ENCODE measurements at regions not wholly inside any gene's neighbourhood (a gene's known extent, or its start where the extent isn't known, plus 50 kb on each side); places are given as distances from the start of the nearest gene placed in this dataset.

GRCh38 chr1:98437540-98437939 lies 224.0 kb upstream of the SNX7 start:
- Histone ChIP-seq H3K36me3 (ENCODE audit: control insufficient read depth, insufficient read depth, low read length) (no peaks in the 10 kb centered on the region), H3K4me3 (ENCODE audit: low read depth, low read length) (no peak overlapping the region), H3K27me3 (ENCODE audit: control insufficient read depth, insufficient read depth, low read length) (no peaks in the 10 kb centered on the region)
- ChIA-PET POLR2A (no interaction called here), CTCF (no interaction called here)
- DNase-seq (ENCODE audit: low read depth) = no peak
- TF ChIP-seq, protein P1, sequence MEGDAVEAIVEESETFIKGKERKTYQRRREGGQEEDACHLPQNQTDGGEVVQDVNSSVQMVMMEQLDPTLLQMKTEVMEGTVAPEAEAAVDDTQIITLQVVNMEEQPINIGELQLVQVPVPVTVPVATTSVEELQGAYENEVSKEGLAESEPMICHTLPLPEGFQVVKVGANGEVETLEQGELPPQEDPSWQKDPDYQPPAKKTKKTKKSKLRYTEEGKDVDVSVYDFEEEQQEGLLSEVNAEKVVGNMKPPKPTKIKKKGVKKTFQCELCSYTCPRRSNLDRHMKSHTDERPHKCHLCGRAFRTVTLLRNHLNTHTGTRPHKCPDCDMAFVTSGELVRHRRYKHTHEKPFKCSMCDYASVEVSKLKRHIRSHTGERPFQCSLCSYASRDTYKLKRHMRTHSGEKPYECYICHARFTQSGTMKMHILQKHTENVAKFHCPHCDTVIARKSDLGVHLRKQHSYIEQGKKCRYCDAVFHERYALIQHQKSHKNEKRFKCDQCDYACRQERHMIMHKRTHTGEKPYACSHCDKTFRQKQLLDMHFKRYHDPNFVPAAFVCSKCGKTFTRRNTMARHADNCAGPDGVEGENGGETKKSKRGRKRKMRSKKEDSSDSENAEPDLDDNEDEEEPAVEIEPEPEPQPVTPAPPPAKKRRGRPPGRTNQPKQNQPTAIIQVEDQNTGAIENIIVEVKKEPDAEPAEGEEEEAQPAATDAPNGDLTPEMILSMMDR (IDR thresholded peaks at IDR 0.05; ENCODE audit: insufficient read depth, low read depth, low read length) = no peak

GRCh38 chr1:98437011-98437410 lies 224.5 kb upstream of the SNX7 start:
- H3K36me3 ChIP-seq (ENCODE audit: control insufficient read depth, insufficient read depth, low read length) = no peaks in the 10 kb centered on the region
- POLR2A ChIA-PET = no interaction called here
- TF ChIP-seq, protein P1 (IDR thresholded peaks at IDR 0.05; ENCODE audit: insufficient read depth, low read depth, low read length) = no peak
- H3K27me3 ChIP-seq (ENCODE audit: control insufficient read depth, insufficient read depth, low read length) = no peaks in the 10 kb centered on the region
- CTCF ChIA-PET = no interaction called here
- no peak for DNase-seq (ENCODE audit: low read depth)
- H3K4me3 ChIP-seq (ENCODE audit: low read depth, low read length) = no peak overlapping the region

DNA sequence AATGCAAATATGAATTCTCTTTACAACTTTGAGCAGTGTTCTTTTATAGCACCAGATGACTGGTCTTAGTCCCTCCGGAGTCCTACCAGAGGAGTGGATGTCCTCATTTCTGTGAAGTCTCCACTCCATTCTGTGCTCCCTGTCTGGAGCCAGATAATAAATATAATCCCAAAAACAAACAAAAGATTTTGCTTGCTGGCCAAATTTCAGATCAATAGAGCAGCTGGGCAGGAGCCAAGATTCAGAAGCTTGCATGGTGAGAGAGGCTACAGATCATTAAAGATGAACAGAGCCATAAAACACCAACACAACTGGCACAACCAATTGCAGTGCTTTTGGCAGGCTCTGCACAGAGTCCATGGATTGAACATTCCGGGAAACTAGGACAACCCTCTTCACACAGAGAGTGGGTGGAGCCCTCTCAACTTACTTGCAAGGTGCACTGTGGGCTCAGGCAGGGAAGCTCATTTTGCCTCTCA lies 231.5 kb upstream of the SNX7 start:
- CTCF ChIA-PET = no interaction called here
- no peaks in the 10 kb centered on the region for H3K27me3 ChIP-seq (ENCODE audit: control insufficient read depth, insufficient read depth, low read length)
- TF ChIP-seq, protein P1 (IDR thresholded peaks at IDR 0.05; ENCODE audit: insufficient read depth, low read depth, low read length) = no peak
- no peak for DNase-seq (ENCODE audit: low read depth)
- no peak overlapping the region for H3K4me3 ChIP-seq (ENCODE audit: low read depth, low read length)
- H3K36me3 ChIP-seq (ENCODE audit: control insufficient read depth, insufficient read depth, low read length) = no peaks in the 10 kb centered on the region
- POLR2A ChIA-PET = no interaction called here

DNA sequence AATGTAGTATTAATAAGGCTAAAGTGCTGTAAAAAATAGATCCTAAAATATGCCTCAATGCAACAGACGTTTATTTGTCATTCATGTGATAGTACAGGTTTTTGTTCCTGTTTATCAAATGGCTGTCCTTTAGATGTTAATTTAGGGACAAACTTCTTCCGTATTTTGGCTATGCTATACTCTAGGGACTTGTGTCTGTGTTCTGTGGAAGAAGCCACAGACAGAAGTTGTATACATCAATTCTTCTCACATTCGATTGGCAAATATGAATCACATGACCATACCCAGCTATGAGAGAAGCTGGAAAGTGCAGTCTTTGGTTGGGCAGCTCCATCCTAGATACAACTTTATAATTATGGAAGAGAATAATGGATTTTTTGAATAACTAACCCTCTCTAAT lies 232.7 kb upstream of the SNX7 start:
- no peak overlapping the region for H3K4me3 ChIP-seq (ENCODE audit: low read depth, low read length)
- ChIA-PET CTCF (no interaction called here), POLR2A (no interaction called here)
- TF ChIP-seq, protein P1 (IDR thresholded peaks at IDR 0.05; ENCODE audit: insufficient read depth, low read depth, low read length) = no peak
- H3K27me3 ChIP-seq (ENCODE audit: control insufficient read depth, insufficient read depth, low read length) = no peaks in the 10 kb centered on the region
- no peaks in the 10 kb centered on the region for H3K36me3 ChIP-seq (ENCODE audit: control insufficient read depth, insufficient read depth, low read length)
- no peak for DNase-seq (ENCODE audit: low read depth)

GRCh38 chr1:98427664-98428063 lies 233.9 kb upstream of the SNX7 start:
- CTCF ChIA-PET = no interaction called here
- H3K36me3 ChIP-seq (ENCODE audit: control insufficient read depth, insufficient read depth, low read length) = no peaks in the 10 kb centered on the region
- DNase-seq (ENCODE audit: low read depth) = no peak
- POLR2A ChIA-PET = no interaction called here
- TF ChIP-seq, protein P1 (IDR thresholded peaks at IDR 0.05; ENCODE audit: insufficient read depth, low read depth, low read length) = no peak
- no peak overlapping the region for H3K4me3 ChIP-seq (ENCODE audit: low read depth, low read length)
- no peaks in the 10 kb centered on the region for H3K27me3 ChIP-seq (ENCODE audit: control insufficient read depth, insufficient read depth, low read length)
